HEK293T (cell line): ENCODE measurements at regions not wholly inside any gene's neighbourhood (a gene's known extent, or its start where the extent isn't known, plus 50 kb on each side); places are given as distances from the start of the nearest gene placed in this dataset.

Experiments used
- ARNT ChIP-seq: fragments of 450-650 bp; IDR thresholded peaks from 2 replicates; pipeline ENCODE4 v1.6.1; 2017; ENCODE audit warnings: mild to moderate bottlenecking
- FOXA1 ChIP-seq: fragments of 450-650 bp; IDR thresholded peaks from 2 replicates; pipeline ENCODE4 v1.6.1; 2016; ENCODE audit warnings: mild to moderate bottlenecking
- FOXM1 ChIP-seq: fragments of 450-650 bp; IDR thresholded peaks from 2 replicates; pipeline ENCODE4 v1.6.1; 2017; ENCODE audit warnings: mild to moderate bottlenecking, borderline replicate concordance
- HDGF ChIP-seq: fragments of 450-650 bp; IDR thresholded peaks from 2 replicates; pipeline ENCODE4 v1.6.1; 2017; ENCODE audit warnings: antibody characterized with exemption, borderline replicate concordance
- L3MBTL2 ChIP-seq: fragments of 450-650 bp; conservative IDR thresholded peaks from 2 replicates; pipeline ENCODE4 v1.6.1; 2016; ENCODE audit warnings: mild to moderate bottlenecking
- TARDBP ChIP-seq: fragments of 450-650 bp; IDR thresholded peaks from 2 replicates; pipeline ENCODE4 v1.6.1; 2016

DNA sequence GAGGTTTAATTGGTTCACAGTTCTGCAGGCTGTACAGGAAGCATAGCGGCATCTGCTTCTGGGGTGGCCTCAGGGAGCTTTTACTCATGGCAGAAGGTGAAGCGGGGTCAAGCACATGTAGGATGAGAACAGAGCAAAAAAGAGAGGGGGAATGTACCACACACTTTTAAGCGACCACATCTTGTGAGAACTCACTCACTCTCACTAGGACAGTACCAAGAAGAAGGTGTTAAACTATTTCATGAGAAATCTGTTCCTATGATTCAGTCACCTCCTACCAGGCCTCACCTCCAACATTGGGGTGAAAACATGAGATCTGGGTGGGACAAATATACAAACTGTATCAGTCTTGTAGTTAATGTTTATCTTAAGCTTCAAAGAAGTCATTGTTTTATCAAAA lies 174.7 kb downstream of the GNAI1 start:
- TF ChIP-seq TARDBP: no peak
- TF ChIP-seq L3MBTL2: no peak
- TF ChIP-seq ARNT: no peak
- no peak for TF ChIP-seq FOXM1
- no peak for TF ChIP-seq FOXA1
- no peak for TF ChIP-seq HDGF
